Skeletal muscle tissue (tissue), 3 donors: ENCODE measurements at regions not wholly inside any gene's neighbourhood (a gene's known extent, or its start where the extent isn't known, plus 50 kb on each side); places are given as distances from the start of the nearest gene placed in this dataset.

Experiments used
- H3K27ac ChIP-seq: one replicate; pipeline ENCODE4 v1.7.0; 2013; ENCODE audit warnings: mild to moderate bottlenecking, low read depth, low read length, inconsistent platforms
- H3K27me3 ChIP-seq, 3 donors: one replicate each; pipeline ENCODE4 v1.7.0; 2013; ENCODE audit warnings: low read length in 3 of 3; ENCODE audit not compliant: control insufficient read depth in 3 of 3, insufficient read depth in 3 of 3
- H3K36me3 ChIP-seq, 3 donors: one replicate each; pipeline ENCODE4 v1.7.0; 2013; ENCODE audit warnings: low read length in 3 of 3; ENCODE audit not compliant: control insufficient read depth in 3 of 3, insufficient read depth in 3 of 3
- H3K4me1 ChIP-seq, 3 donors: one replicate each; pipeline ENCODE4 v1.7.0; 2013; ENCODE audit warnings: low read length in 3 of 3, mild to moderate bottlenecking in 3 of 3; ENCODE audit not compliant: control insufficient read depth in 3 of 3, insufficient read depth in 3 of 3
- H3K4me3 ChIP-seq, 3 donors: one replicate each; pipeline ENCODE4 v1.7.0; 2013; ENCODE audit warnings: low read length in 3 of 3
- H3K9ac ChIP-seq, 3 donors: one replicate each; pipeline ENCODE4 v1.7.0; 2013; ENCODE audit warnings: low read length in 3 of 3, mild to moderate bottlenecking in 3 of 3, moderate library complexity in 2 of 3, low read depth in 1 of 3
- H3K9me3 ChIP-seq, 3 donors: one replicate each; pipeline ENCODE4 v1.7.0; 2013; ENCODE audit warnings: low read length in 3 of 3; ENCODE audit not compliant: control insufficient read depth in 3 of 3
- donor health status: Osteomylitis.

DNA sequence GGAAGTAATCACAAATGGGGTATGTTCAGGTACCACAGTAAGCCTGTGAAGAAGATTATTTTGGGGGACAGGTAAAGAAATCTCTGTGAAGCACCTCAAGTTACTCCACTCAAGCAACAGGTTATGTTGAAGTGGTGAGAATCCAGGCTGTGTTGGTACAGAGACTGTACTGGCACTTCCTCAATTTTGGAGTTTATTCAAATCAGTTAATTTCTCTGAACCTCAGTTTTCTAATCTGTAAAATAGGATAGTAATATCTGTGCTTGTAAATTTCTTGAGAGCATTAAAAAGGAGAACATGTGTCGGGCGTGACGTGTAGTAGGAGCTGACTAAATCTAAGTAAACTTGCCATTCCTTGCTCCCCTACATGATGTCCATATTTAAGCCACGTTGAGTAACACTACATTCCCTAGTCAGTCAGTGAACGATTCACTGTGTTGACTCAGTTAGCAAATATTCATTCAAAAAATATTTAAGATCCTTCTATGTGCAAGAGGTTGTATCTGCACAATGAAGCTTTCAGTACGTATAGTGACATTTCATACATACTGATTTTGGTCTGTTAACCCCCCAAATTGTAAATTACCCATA, 504.2 kb downstream of the ZEB2 start:
- no peaks in the 10 kb centered on the region for H3K9me3 ChIP-seq
- H3K9ac ChIP-seq = no peak overlapping the region
- H3K4me1 ChIP-seq = no peaks in the 10 kb centered on the region
- H3K36me3 ChIP-seq = no peaks in the 10 kb centered on the region
- H3K27ac ChIP-seq = no peak overlapping the region
- H3K4me3 ChIP-seq = no peak overlapping the region
- H3K27me3 ChIP-seq = no peaks in the 10 kb centered on the region

DNA sequence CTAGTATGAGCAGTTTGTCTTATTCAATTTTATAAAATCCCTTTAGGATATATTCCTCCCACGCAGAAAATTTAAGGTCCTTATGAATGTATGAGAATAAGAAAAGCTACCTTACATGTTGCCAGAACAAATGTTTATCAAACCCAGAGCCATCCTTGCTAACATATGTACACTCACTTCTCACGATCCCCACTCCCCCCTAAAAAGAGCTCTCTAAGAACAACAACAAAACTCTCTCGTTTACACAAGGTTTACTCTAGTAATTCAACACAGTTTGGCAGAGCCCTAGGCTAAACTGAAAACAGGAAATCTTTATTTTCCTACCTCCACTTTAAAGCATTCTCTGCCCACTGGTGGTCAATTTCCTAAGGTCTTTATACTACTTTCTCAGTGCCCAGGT, 504.9 kb downstream of the ZEB2 start:
- Histone ChIP-seq H3K27me3 (no peaks in the 10 kb centered on the region), H3K9ac (no peak overlapping the region), H3K9me3 (no peaks in the 10 kb centered on the region), H3K4me1 (no peaks in the 10 kb centered on the region), H3K27ac (no peak overlapping the region), H3K36me3 (no peaks in the 10 kb centered on the region), H3K4me3 (no peak overlapping the region)

DNA sequence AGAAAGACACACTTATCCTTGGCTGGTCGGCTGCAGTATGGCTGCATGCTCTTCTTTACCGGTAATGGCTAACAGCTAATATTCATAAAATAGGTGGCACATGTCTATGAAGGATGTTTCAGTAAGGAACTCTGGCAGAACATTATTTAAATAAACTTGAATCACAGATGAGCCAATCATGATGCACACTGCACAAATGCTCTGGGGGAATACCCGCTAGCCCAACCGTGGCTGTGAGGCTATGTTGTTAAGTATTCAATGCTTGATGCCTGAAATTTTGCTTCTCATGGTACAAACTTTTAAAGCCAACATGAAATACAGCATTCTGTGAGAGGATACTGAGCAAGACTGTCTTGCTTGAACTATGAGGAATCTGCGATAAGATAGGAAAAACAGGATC, 505.8 kb downstream of the ZEB2 start:
- Histone ChIP-seq H3K9me3 (no peaks in the 10 kb centered on the region), H3K9ac (no peak overlapping the region), H3K27me3 (no peaks in the 10 kb centered on the region), H3K27ac (no peak overlapping the region), H3K36me3 (no peaks in the 10 kb centered on the region), H3K4me3 (no peak overlapping the region), H3K4me1 (no peaks in the 10 kb centered on the region)

DNA sequence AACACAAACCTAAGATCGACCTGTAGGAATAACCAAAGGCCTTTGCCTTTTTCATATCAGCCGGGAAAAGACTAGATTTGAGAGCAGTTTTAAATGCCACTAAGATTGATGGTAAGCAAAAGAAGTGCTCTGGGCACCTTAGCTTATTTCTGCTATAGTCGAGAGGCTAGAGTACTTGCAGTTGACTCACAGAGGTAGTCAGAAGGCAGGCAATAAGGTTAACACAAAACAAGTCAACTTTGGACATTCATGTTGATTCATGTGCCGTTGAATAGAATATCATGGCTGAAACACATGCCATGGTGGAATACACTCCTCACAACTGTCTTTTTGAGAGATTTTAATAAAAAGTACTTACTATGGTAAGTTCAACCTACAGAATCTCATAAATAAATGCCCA, 507.6 kb downstream of the ZEB2 start:
- Histone ChIP-seq H3K9ac (no peak overlapping the region), H3K9me3 (no peaks in the 10 kb centered on the region), H3K27me3 (no peaks in the 10 kb centered on the region), H3K4me1 (no peaks in the 10 kb centered on the region), H3K27ac (no peak overlapping the region), H3K36me3 (no peaks in the 10 kb centered on the region), H3K4me3 (no peak overlapping the region)

DNA sequence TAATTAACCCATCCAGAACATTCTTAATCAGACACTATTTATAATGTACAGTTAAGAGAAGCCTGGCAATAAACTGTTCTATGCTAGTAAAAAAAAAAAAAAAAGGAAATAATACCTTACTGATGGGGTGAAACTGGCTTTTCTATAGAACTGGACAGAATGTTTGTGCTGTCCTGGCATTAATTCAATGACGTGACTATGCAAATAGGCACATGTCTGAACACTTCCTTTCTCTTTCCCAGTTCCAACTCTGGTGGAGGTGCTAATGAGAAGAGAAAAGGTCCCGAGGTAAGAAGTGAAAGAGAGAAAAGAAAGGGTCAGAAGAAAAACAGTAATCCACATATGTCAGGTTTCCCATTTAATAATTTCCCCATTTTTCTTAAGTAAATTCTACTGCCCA, 508.4 kb downstream of the ZEB2 start:
- H3K4me1 ChIP-seq = no peaks in the 10 kb centered on the region

DNA sequence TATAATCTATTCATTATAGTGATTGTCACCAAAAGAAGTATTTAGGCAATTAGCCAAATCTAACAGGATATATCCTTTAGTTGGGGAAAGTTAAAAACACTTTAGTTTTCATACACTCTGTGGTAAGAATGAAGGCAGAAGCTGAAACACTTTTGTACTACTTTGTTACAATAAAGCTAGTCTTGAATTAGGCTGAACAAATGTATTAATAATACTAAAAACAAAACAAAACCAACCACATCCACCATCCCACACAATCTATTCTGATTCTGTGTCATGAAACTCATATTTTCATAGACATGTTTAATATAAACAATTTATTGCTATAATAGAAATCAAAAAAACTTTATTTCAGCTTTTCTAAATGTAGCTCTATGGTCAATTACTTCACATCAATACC, 508.8 kb downstream of the ZEB2 start:
- no peak overlapping the region for H3K9ac ChIP-seq
- no peaks in the 10 kb centered on the region for H3K9me3 ChIP-seq
- no peaks in the 10 kb centered on the region for H3K27me3 ChIP-seq
- H3K4me3 ChIP-seq = no peak overlapping the region
- no peaks in the 10 kb centered on the region for H3K36me3 ChIP-seq
- no peaks in the 10 kb centered on the region for H3K4me1 ChIP-seq
- no peak overlapping the region for H3K27ac ChIP-seq

More for the DNA sequence above, 508.4 kb downstream of the ZEB2 start:
- H3K27me3 ChIP-seq = no peaks in the 10 kb centered on the region
- no peaks in the 10 kb centered on the region for H3K36me3 ChIP-seq
- H3K9me3 ChIP-seq = no peaks in the 10 kb centered on the region
- no peak overlapping the region for H3K4me3 ChIP-seq
- H3K27ac ChIP-seq = no peak overlapping the region
- H3K9ac ChIP-seq = no peak overlapping the region

DNA sequence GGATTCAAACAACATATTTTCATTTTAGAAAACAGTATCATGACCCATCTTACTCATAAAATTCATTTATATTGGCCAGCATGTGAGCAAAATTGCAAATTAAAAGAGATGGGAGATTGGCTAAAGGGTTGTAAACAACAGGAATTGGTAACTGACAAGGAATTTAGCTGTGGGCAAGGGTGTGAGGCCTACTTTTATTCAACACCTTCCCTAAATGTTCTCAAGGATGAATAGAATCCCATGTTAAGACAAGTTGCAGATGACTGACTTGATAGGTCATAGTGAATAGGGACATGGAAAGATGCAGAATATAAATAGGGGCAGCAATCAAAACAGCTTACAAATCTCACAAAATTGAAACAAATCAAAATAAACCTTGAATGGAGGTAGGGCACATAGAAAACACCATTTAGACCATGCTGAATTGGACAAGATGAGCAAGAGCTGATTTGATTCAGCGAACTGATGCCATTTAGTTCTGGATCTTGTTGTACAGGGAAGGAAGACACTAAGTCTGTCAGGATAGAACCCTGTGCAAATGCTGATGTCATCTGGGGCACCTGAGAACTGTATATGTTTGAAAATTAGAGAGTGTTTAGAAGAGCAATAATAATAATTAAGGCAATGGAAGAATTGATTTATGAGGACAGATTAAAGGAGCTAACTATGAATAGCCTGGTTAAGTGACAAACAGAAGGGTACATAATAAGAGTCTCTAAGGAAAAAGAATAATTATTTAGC, 509.7 kb downstream of the ZEB2 start:
- H3K27ac ChIP-seq = no peak overlapping the region
- H3K27me3 ChIP-seq = no peaks in the 10 kb centered on the region
- H3K9me3 ChIP-seq = no peaks in the 10 kb centered on the region
- no peaks in the 10 kb centered on the region for H3K36me3 ChIP-seq
- H3K9ac ChIP-seq = no peak overlapping the region
- H3K4me3 ChIP-seq = no peak overlapping the region
- H3K4me1 ChIP-seq = no peaks in the 10 kb centered on the region

DNA sequence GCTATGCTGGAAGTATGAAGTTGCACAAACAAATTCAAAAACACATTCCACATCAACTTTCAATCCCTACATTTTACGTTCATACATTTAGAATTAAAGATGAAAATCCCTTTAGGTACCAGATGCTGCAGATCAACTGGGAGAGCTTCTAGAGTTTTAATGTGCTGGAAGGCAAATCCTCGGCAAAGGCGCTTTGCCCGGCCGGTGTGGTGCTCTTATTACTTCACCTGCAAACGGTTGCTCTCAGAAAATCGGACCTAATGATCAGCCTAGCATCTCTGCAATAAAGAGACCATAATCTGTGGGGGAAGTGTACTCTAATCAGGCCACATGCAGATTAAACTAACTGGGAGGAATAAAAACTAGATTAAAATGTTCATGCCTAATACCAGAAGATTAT, 513.8 kb downstream of the ZEB2 start:
- no peaks in the 10 kb centered on the region for H3K4me1 ChIP-seq
- H3K27me3 ChIP-seq = no peaks in the 10 kb centered on the region
- no peak overlapping the region for H3K4me3 ChIP-seq
- H3K9ac ChIP-seq = no peak overlapping the region
- H3K36me3 ChIP-seq = no peaks in the 10 kb centered on the region
- H3K9me3 ChIP-seq = no peaks in the 10 kb centered on the region
- no peak overlapping the region for H3K27ac ChIP-seq

DNA sequence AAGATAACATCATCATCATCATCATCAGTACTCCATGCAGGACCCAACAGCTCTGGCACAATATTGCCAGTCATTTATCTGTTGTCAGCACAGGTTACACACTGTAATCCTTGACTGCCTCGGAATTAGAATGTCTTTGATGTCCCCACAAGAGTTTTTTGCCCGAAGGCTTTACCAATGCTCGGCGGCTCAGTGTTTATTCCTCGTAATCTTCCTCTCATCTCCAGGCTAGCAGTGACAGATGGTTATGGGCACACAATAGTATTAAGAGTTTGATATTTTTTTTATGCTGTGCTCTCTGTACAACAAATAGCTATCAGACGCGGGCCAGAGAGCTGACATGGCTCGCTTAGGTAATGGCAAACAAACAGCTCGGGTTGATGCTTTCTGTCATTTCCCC, 515.2 kb downstream of the ZEB2 start:
- Histone ChIP-seq H3K9me3 (no peaks in the 10 kb centered on the region), H3K4me3 (no peak overlapping the region), H3K9ac (no peak overlapping the region), H3K36me3 (no peaks in the 10 kb centered on the region), H3K27me3 (no peaks in the 10 kb centered on the region), H3K27ac (no peak overlapping the region), H3K4me1 (no peaks in the 10 kb centered on the region)

DNA sequence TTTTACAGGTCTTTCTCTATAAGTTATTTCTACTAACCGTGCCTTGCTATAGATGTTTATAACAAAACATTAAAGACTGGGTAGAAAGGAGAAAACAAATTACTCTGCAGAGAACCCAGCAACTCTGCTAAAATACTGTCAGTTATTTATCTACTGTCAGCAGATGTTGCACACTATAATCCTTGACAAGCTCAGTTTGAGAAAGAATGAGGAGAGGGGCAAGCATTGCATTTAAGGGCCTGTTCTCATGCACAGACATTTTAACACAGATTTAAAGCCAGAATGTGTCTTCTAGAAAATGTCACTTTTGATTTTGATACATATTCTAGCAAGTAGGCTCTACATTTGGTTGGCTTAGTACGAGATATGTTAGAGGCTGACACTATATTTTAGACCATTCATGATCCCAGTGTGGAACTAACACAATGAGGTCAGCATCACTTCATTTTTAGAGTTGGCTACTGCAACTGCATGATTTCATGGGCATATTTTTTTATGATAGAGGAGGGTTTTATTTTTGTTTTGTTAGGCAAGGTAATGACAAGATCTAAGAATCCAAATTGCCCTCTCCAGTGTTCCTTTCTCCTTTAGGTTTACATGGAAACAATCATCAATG, 516.4 kb downstream of the ZEB2 start:
- Histone ChIP-seq H3K36me3 (no peaks in the 10 kb centered on the region), H3K4me3 (no peak overlapping the region), H3K27me3 (no peaks in the 10 kb centered on the region), H3K27ac (no peak overlapping the region), H3K9ac (no peak overlapping the region), H3K9me3 (no peaks in the 10 kb centered on the region), H3K4me1 (no peaks in the 10 kb centered on the region)
